ENCODE measurements at regions not wholly inside any gene's neighbourhood (a gene's known extent, or its start where the extent isn't known, plus 50 kb on each side); places are given as distances from the start of the nearest gene placed in this dataset.
A peak's percentile ranks its signal among the peaks of the same experiment; 100 is the strongest.

DNA sequence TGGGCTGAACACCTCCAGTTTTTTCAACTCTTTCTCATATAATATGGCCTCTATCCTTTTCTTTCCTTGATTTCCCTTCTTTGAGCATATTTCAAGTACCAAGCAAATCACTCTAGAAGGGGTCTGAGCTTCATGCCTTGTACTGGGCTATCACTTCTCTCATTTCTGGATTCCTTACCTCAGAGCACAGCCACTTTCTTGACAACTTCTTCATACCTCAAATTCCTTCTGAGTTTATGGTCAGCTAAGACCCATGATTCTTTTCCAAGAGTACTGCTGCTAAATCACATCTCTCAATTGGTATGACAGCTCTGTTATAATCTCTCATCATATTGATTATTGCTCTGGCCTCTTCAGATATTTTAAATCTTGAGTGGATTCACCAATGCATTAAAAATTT, 224.8 kb upstream of the ZBED5 start:
- H3K27ac ChIP-seq (ENCODE audit: low read depth, low read length), result no peak overlapping the region
- H3K4me3 ChIP-seq (ENCODE audit: low read length in 2 of 2), result no peak overlapping the region
- H3K36me3 ChIP-seq (ENCODE audit: insufficient read depth, low read length), result no peaks in the 10 kb centered on the region
- H3K4me1 ChIP-seq (ENCODE audit: insufficient read depth, low read length), result no peaks in the 10 kb centered on the region
- Mint-ChIP-seq H3K4me1 (no peaks in the 10 kb centered on the region), H3K9me3 (peaks cover 0 to 2% (median 0%) of the 10 kb centered on the region in 8 donors), H3K27me3 (peaks cover 6 to 10% of the 10 kb centered on the region in 2 donors), H3K27ac (no peak overlapping the region), H3K4me3 (no peak overlapping the region), H3K36me3 (no peaks in the 10 kb centered on the region)
- no peaks in the 10 kb centered on the region for H3K27me3 ChIP-seq (ENCODE audit: insufficient read depth, low read length)
- POLR2A ChIA-PET (ENCODE audit: partially characterized antibody), result no interaction called here
- intact Hi-C loops (cut with micrococcal nuclease), result loop anchor here (5.0 kb wide), 1 partner anchor 45 kb away; no protein-coding TSS in a partner anchor
- no peak for DNase-seq
- no peaks in the 10 kb centered on the region for H3K9me3 ChIP-seq (ENCODE audit: control insufficient read depth in 1 of 2, low read length in 2 of 2)
- CTCF ChIA-PET (ENCODE audit: partially characterized antibody), result no interaction called here

DNA sequence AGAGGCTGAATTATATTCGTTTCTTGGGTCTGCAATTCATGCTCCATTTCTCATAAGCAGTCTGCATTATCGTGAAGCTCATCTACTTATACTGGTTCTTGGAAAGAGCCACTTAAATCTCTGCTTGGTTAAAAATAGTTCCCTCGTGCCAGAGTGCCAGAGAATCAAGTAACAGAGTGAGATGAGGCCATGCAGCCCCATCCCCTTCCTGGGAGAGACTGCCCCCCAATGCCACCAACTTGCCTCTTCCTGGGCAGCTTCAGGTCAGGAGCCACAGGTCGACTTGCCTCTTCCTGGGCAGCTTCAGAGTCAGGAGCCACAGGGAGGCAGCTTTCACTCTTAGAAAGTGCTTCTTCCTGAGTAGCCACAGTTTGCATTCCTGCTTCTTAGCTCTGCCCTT, 223.9 kb upstream of the ZBED5 start:
- Histone ChIP-seq H3K27ac (ENCODE audit: low read depth, low read length) (no peak overlapping the region), H3K9me3 (ENCODE audit: control insufficient read depth in 1 of 2, low read length in 2 of 2) (no peaks in the 10 kb centered on the region), H3K4me1 (ENCODE audit: insufficient read depth, low read length) (no peaks in the 10 kb centered on the region), H3K4me3 (ENCODE audit: low read length in 2 of 2) (no peak overlapping the region), H3K27me3 (ENCODE audit: insufficient read depth, low read length) (no peaks in the 10 kb centered on the region), H3K36me3 (ENCODE audit: insufficient read depth, low read length) (no peaks in the 10 kb centered on the region)
- intact Hi-C loops (cut with micrococcal nuclease), result loop anchor here (5.0 kb wide), 1 partner anchor 46 kb away; no protein-coding TSS in a partner anchor
- Mint-ChIP-seq H3K27ac (no peak overlapping the region), H3K9me3 (peaks cover 0 to 2% (median 0%) of the 10 kb centered on the region in 8 donors), H3K27me3 (peaks cover 6 to 10% of the 10 kb centered on the region in 2 donors), H3K4me3 (no peak overlapping the region), H3K36me3 (no peaks in the 10 kb centered on the region), H3K4me1 (peaks cover 0 to 3% (median 1%) of the 10 kb centered on the region in 4 donors)
- no peak for DNase-seq
- CTCF ChIA-PET (ENCODE audit: partially characterized antibody), result no interaction called here
- POLR2A ChIA-PET (ENCODE audit: partially characterized antibody), result no interaction called here

DNA sequence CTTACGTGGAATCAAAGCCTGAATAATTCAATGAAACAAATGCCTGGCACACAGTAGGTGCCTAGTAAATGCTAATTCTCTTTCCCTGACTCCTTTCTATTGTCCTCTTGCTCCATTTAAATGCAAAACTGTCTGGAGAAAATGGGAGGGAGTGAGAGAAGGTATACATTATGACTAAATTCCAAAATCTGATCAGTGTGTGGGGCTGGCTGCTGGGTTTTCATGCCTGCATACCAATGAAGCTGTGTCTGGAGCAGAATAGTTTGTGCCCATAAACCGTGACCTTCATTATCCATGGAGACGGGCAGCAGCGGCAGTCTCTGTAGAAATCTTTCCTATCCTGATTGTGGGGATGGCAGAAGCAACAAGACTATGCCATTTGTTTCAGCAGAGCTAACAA, 223.4 kb upstream of the ZBED5 start:
- intact Hi-C loops (cut with micrococcal nuclease), result loop anchor here (5.0 kb wide), 1 partner anchor 46 kb away; no protein-coding TSS in a partner anchor
- Mint-ChIP-seq H3K36me3 (no peaks in the 10 kb centered on the region), H3K27me3 (peaks cover 6 to 10% of the 10 kb centered on the region in 2 donors), H3K9me3 (peaks cover 0 to 2% (median 0%) of the 10 kb centered on the region in 8 donors), H3K4me1 (peaks cover 2 to 4% (median 2%) of the 10 kb centered on the region in 4 donors), H3K4me3 (no peak overlapping the region), H3K27ac (peak overlapping the region in 1 of 7 donors; percentile 58)
- H3K27ac ChIP-seq (ENCODE audit: low read depth, low read length), result no peak overlapping the region
- H3K4me1 ChIP-seq (ENCODE audit: insufficient read depth, low read length), result no peaks in the 10 kb centered on the region
- no peaks in the 10 kb centered on the region for H3K9me3 ChIP-seq (ENCODE audit: control insufficient read depth in 1 of 2, low read length in 2 of 2)
- ChIA-PET CTCF (ENCODE audit: partially characterized antibody) (no interaction called here), POLR2A (ENCODE audit: partially characterized antibody) (no interaction called here)
- no peak for DNase-seq
- H3K4me3 ChIP-seq (ENCODE audit: low read length in 2 of 2), result no peak overlapping the region
- no peaks in the 10 kb centered on the region for H3K36me3 ChIP-seq (ENCODE audit: insufficient read depth, low read length)
- no peaks in the 10 kb centered on the region for H3K27me3 ChIP-seq (ENCODE audit: insufficient read depth, low read length)

DNA sequence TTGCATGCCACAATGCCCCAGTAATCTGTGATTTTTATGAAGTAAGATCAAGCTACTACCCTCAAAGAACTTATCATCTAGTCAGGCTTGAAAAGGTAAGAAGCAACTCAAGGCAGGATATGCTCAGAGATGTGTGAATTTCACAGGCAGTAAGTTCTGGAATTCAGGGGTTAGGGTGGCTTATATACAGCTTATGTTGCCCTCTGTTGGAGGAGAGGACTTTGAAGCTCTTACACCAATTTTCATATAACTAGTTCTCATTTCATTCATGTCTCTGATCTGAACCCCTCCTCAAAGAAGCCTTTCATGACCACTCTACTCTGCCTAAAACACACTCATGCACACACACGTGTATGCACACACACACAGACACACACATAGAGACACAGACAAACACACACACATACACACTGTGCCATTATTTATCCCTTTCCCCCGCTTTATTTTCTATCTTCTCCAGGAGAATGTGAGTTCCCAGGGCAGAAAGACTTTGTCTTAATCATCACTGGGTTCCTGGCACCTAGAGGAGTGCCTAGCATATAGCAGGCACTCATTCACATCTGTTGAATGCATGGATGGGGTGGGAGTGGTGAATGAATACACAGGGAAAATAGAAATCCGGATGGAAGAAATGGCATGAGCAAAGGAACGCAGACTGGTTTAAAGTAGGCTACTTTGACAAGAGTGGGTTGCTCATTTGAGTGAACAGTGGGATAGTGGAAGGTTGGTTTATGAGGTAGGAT, 220.7 kb upstream of the ZBED5 start:
- no peak overlapping the region for H3K27ac ChIP-seq (ENCODE audit: low read depth, low read length)
- peaks cover 6 to 9% of the 10 kb centered on the region in 2 donors for H3K27me3 Mint-ChIP-seq
- DNase-seq, result no peak
- H3K36me3 Mint-ChIP-seq, result no peaks in the 10 kb centered on the region
- H3K9me3 Mint-ChIP-seq, result peaks cover 0 to 2% (median 0%) of the 10 kb centered on the region in 8 donors
- no peak overlapping the region for H3K27ac Mint-ChIP-seq
- no peaks in the 10 kb centered on the region for H3K4me1 ChIP-seq (ENCODE audit: insufficient read depth, low read length)
- peaks cover 3 to 7% (median 3%) of the 10 kb centered on the region in 4 donors for H3K4me1 Mint-ChIP-seq
- no peaks in the 10 kb centered on the region for H3K9me3 ChIP-seq (ENCODE audit: control insufficient read depth in 1 of 2, low read length in 2 of 2)
- intact Hi-C loops (cut with micrococcal nuclease), result loop anchor here (10.0 kb wide), 1 partner anchor 76 kb away; no protein-coding TSS in a partner anchor
- ChIA-PET CTCF (ENCODE audit: partially characterized antibody) (interaction anchor here (0.8 to 2.3 kb wide), 2 partner anchors 41 to 288 kb away, joined by 3 to 7 read pairs; no protein-coding TSS in a partner anchor), POLR2A (ENCODE audit: partially characterized antibody) (no interaction called here)
- no peaks in the 10 kb centered on the region for H3K27me3 ChIP-seq (ENCODE audit: insufficient read depth, low read length)
- no peak overlapping the region for H3K4me3 Mint-ChIP-seq
- H3K36me3 ChIP-seq (ENCODE audit: insufficient read depth, low read length), result no peaks in the 10 kb centered on the region
- H3K4me3 ChIP-seq (ENCODE audit: low read length in 2 of 2), result no peak overlapping the region

DNA sequence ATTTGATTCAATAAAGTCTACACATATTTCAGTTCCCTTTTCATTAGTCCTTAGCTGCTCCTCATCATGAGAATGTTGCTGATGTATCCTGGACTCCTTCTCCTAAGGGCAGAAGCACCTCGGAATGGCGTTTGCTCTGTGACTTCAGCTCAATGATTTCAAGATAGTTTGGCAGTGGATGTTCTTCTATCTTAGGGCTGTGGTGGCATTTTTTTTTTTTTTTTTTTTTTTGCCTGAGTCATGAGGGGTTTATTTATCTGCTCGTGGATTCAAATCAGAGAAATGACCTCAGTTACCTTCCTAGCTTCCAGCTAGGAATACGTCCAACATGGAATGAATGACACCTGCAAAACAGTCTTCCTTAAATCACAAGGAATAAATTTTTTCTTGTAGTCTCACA, 220.0 kb upstream of the ZBED5 start:
- no peak overlapping the region for H3K27ac Mint-ChIP-seq
- CTCF ChIA-PET (ENCODE audit: partially characterized antibody), result interaction anchor here (0.6 to 0.8 kb wide), 2 partner anchors 37 to 288 kb away, joined by 3 to 5 read pairs; no protein-coding TSS in a partner anchor

DNA sequence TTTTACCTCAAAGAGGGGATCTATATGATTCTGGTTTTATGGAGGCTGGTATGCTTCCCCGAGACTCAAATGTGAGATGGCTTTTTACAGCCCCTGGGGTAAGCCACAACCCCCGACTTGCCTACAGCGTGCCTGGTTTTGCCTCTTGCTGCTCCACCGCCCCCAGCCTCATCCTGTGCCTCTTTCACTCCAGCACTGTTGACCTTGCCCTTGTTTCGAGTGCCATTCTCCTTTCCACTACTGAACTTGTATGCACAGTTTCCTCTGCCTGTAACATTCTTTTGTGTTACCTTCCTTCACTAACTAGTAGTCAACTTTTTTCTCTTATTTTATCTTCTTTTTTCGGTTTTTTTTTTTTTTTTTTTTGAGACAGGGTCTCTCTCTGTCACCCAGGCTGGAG, 219.0 kb upstream of the ZBED5 start:
- H3K4me1 Mint-ChIP-seq, result peaks cover 3 to 7% (median 3%) of the 10 kb centered on the region in 4 donors
- Histone ChIP-seq H3K4me3 (ENCODE audit: low read length in 2 of 2) (no peak overlapping the region), H3K27ac (ENCODE audit: low read depth, low read length) (no peak overlapping the region), H3K9me3 (ENCODE audit: control insufficient read depth in 1 of 2, low read length in 2 of 2) (no peaks in the 10 kb centered on the region), H3K27me3 (ENCODE audit: insufficient read depth, low read length) (no peaks in the 10 kb centered on the region), H3K4me1 (ENCODE audit: insufficient read depth, low read length) (no peaks in the 10 kb centered on the region), H3K36me3 (ENCODE audit: insufficient read depth, low read length) (no peaks in the 10 kb centered on the region)
- peaks cover 0 to 2% (median 0%) of the 10 kb centered on the region in 8 donors for H3K9me3 Mint-ChIP-seq
- no peaks in the 10 kb centered on the region for H3K36me3 Mint-ChIP-seq
- CTCF ChIA-PET (ENCODE audit: partially characterized antibody), result interaction anchor here (0.7 kb wide), 1 partner anchor 321 kb away, joined by 3 read pairs; no protein-coding TSS in a partner anchor
- intact Hi-C loops (cut with micrococcal nuclease), result loop anchor here (10.0 kb wide), 1 partner anchor 78 kb away; no protein-coding TSS in a partner anchor
- H3K4me3 Mint-ChIP-seq, result no peak overlapping the region
- POLR2A ChIA-PET (ENCODE audit: partially characterized antibody), result no interaction called here
- H3K27me3 Mint-ChIP-seq, result peaks cover 5 to 9% of the 10 kb centered on the region in 2 donors
- H3K27ac Mint-ChIP-seq, result no peak overlapping the region
- DNase-seq, result no peak

More for the DNA sequence above, 220.0 kb upstream of the ZBED5 start:
- Histone ChIP-seq H3K9me3 (ENCODE audit: control insufficient read depth in 1 of 2, low read length in 2 of 2) (no peaks in the 10 kb centered on the region), H3K27ac (ENCODE audit: low read depth, low read length) (no peak overlapping the region), H3K4me1 (ENCODE audit: insufficient read depth, low read length) (no peaks in the 10 kb centered on the region), H3K4me3 (ENCODE audit: low read length in 2 of 2) (no peak overlapping the region), H3K36me3 (ENCODE audit: insufficient read depth, low read length) (no peaks in the 10 kb centered on the region), H3K27me3 (ENCODE audit: insufficient read depth, low read length) (no peaks in the 10 kb centered on the region)
- POLR2A ChIA-PET (ENCODE audit: partially characterized antibody), result no interaction called here
- no peaks in the 10 kb centered on the region for H3K36me3 Mint-ChIP-seq
- no peak for DNase-seq
- H3K9me3 Mint-ChIP-seq, result peaks cover 0 to 2% (median 0%) of the 10 kb centered on the region in 8 donors
- intact Hi-C loops (cut with micrococcal nuclease), result loop anchor here (10.0 kb wide), 1 partner anchor 77 kb away; no protein-coding TSS in a partner anchor
- H3K4me3 Mint-ChIP-seq, result no peak overlapping the region
- peaks cover 3 to 7% (median 3%) of the 10 kb centered on the region in 4 donors for H3K4me1 Mint-ChIP-seq
- peaks cover 5 to 9% of the 10 kb centered on the region in 2 donors for H3K27me3 Mint-ChIP-seq

DNA sequence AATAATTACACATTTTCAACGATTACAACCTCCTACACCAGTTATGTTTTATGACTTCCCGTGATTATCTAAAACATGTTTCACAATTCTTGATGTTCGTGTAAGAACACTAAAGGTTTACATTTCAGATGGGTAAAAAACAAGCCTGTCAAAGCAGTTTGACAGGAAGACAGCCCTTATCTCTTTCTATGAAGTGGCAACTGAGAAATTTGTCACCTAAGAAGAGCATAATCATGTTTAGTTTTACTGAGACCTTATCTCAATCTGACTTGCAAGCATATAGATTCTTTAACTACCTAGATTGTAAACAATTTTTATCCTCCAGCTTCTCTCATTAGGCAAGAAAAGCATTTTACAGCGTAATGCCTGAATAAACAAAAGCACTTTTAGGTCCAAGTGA, 218.4 kb upstream of the ZBED5 start:
- DNase-seq, result no peak
- CTCF ChIA-PET (ENCODE audit: partially characterized antibody), result no interaction called here

More for the DNA sequence above, 218.4 kb upstream of the ZBED5 start:
- H3K4me3 ChIP-seq (ENCODE audit: low read length in 2 of 2), result no peak overlapping the region
- peaks cover 0 to 2% (median 0%) of the 10 kb centered on the region in 8 donors for H3K9me3 Mint-ChIP-seq
- H3K4me1 ChIP-seq (ENCODE audit: insufficient read depth, low read length), result no peaks in the 10 kb centered on the region
- peak overlapping the region in 1 of 7 donors; percentile 44 for H3K27ac Mint-ChIP-seq
- no peaks in the 10 kb centered on the region for H3K36me3 Mint-ChIP-seq
- H3K27me3 ChIP-seq (ENCODE audit: insufficient read depth, low read length), result no peaks in the 10 kb centered on the region
- H3K27ac ChIP-seq (ENCODE audit: low read depth, low read length), result no peak overlapping the region
- H3K9me3 ChIP-seq (ENCODE audit: control insufficient read depth in 1 of 2, low read length in 2 of 2), result no peaks in the 10 kb centered on the region
- POLR2A ChIA-PET (ENCODE audit: partially characterized antibody), result no interaction called here
- peaks cover 5 to 9% of the 10 kb centered on the region in 2 donors for H3K27me3 Mint-ChIP-seq
- no peak overlapping the region for H3K4me3 Mint-ChIP-seq
- H3K4me1 Mint-ChIP-seq, result peaks cover 3 to 7% (median 3%) of the 10 kb centered on the region in 4 donors
- intact Hi-C loops (cut with micrococcal nuclease), result loop anchor here (10.0 kb wide), 1 partner anchor 79 kb away; no protein-coding TSS in a partner anchor
- no peaks in the 10 kb centered on the region for H3K36me3 ChIP-seq (ENCODE audit: insufficient read depth, low read length)
